GM19463 (cell line): ENCODE measurements at regions not wholly inside any gene's neighbourhood (a gene's known extent, or its start where the extent isn't known, plus 50 kb on each side); places are given as distances from the start of the nearest gene placed in this dataset.

Experiments
- ATAC-seq: cut with Tn5 transposase; IDR thresholded peaks from one replicate; pipeline ENCODE4 v1.9.1; 2021; ENCODE audit warnings: mild to moderate bottlenecking, moderate library complexity; ENCODE audit not compliant: unreplicated experiment

- no peak for ATAC-seq
Observed at GRCh38 chr1:244254467-244254866, 197.2 kb downstream of the ADSS2 start.

- ATAC-seq = no peak
Observed at GRCh38 chr1:244255426-244255965, 196.2 kb downstream of the ADSS2 start.

GRCh38 chr1:244256086-244256676 lies 195.5 kb downstream of the ADSS2 start:
- no peak for ATAC-seq

- no peak for ATAC-seq
Observed at GRCh38 chr1:244264163-244264562, 187.5 kb downstream of the ADSS2 start.

- ATAC-seq = no peak
Observed at GRCh38 chr1:244265507-244265906, 186.2 kb downstream of the ADSS2 start.

DNA sequence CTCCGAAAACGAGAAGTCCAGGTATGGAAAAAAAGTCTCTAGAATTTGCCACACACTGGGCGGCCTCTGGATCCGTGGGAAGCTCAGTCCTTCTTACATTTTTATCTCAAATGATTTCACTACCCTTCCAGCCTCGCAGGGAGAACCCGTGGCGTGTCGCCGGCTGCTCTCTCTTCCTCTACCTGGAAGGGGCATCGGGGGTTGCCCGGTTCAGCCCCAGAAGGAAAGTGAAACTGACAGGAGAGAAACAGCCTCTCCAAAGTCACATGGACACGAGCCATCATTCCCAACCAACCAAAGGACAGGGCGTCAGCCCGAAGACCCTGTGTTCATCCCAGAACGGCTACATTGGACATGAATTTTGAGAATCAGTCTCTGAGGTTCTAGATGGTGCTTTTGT lies 182.5 kb downstream of the ADSS2 start:
- no peak for ATAC-seq

- no peak for ATAC-seq
Observed at GRCh38 chr1:244271004-244271403, 180.7 kb downstream of the ADSS2 start.

- no peak for ATAC-seq
Observed at GRCh38 chr1:244271691-244272308, 179.9 kb downstream of the ADSS2 start.

GRCh38 chr1:244272471-244273261 lies 179.0 kb downstream of the ADSS2 start:
- peak; percentile 66 for ATAC-seq

DNA sequence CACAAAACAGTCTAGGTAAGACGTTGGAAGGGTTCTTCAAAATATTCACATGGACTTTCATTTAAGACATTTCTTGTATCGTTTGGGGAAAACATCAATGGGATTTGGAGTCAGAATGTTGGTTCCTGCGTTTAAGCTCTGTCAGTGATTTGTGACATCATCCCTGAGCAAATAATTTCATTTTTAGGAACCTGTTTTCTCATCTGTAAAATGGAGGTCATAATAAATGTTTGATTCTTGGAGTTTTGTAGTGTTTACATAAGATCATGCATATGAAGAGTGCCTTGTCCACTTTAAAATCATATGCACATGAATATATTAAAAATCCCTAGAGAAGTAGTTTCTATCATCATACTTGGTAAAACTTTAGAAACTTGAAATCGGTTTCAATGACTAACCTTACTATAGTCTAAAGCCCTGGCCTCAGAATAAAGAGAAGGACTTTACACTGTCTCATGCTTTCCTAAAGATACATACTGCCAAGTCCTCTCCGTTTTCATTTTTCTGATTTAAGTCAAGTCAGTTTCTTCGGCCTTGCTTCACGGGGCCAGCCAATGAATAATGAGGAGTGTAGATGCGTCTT lies 178.4 kb downstream of the ADSS2 start:
- ATAC-seq = no peak

DNA sequence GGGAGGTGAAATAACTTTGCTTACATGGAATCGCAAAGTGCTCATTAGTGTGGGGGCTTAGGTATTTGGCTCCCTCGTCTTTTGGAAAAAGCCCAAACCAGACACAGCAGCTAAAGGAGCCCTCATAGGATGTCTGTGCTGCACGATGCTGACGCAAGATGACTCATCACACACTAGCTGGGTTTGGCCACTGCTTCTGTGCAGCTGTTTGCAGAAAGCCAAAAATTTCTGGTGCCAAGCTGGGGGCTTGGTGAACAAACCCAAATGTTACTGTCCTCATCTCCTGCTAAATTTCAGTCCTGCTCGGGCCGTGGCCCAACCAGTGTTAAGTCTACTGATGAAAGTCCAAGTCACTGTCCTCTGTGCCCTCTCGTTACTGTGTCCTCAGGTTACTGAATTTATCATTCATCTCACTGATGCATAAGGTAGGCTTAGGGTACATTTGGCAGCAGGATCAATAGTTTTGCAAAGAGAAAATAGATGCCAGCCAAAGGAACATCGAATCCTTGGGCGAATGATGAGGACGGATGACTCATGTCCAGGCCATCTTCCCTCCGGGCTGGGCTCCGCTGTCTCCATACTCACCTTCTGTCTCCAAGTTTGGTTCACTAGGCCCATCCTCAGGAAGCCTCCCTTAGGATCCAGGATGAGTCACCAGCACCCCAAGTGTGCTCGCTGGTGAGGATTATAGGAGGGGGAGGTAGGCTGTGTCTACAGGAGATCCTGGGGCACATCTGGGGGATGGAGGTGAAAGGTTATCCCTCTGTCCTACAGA lies 177.7 kb downstream of the ADSS2 start:
- no peak for ATAC-seq

GRCh38 chr1:244276646-244277045 lies 175.1 kb downstream of the ADSS2 start:
- ATAC-seq = no peak

- ATAC-seq = no peak
Observed at GRCh38 chr1:244280201-244280600, 171.5 kb downstream of the ADSS2 start.

DNA sequence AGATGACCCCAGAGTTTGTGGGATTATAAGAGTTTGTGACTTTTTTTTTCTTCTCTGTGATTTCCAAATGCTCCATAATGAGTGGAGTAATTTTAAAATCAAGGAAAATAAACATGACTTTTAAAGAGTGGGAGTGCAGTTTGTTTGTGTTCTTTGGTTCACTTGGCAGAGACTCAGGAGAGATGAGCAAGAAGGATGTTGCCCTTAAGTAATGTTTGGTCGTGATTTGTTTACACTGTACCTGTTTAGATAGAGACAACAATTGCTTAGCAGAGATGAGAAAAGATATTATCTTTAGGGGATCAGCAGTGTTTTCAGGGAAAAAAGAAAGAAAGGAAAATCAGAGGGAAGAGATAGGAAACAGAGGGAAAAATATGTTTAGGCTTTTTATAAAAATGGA lies 170.8 kb downstream of the ADSS2 start:
- ATAC-seq = no peak

- ATAC-seq = no peak
Observed at GRCh38 chr1:244283772-244284171, 167.9 kb downstream of the ADSS2 start.

- no peak for ATAC-seq
Observed at GRCh38 chr1:244284641-244285156, 167.0 kb downstream of the ADSS2 start.

DNA sequence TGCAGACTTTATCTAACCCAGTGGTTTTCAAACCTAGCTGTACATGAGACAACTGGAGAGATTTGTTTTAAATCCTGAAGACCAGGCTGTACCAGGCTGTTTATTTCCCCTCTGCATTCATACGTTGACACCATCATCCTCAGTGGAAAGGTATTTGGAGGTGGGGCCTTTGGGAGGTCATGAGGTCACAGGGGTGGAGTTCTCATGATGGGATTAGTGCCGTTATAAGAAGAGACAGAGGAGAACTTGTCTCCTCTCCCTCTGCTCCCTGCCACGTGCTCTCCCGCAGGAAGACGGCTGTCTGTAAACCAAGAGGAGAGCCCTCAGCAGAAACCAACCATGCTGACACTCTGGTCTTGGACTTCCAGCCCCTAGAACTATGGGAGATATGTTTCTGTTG lies 165.4 kb downstream of the ADSS2 start:
- no peak for ATAC-seq

DNA sequence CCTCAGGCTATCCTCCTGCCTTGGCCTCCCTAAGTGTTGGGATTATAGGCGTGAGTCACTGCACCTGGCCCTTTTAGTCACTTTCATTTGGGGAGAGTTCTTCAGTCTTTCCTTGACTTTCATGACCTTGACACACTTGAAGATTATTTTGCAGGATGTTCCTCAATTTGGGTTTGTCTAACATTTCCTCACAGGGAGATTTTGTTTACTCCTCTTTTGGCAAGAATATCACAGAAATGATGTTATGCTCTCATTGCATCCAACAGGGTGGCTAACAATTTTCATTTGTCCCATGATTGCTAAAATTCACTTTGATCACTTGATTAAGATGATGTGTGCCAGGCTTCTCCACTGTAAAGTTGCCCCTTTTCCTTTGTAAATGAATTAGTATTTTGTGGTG lies 164.0 kb downstream of the ADSS2 start:
- no peak for ATAC-seq

DNA sequence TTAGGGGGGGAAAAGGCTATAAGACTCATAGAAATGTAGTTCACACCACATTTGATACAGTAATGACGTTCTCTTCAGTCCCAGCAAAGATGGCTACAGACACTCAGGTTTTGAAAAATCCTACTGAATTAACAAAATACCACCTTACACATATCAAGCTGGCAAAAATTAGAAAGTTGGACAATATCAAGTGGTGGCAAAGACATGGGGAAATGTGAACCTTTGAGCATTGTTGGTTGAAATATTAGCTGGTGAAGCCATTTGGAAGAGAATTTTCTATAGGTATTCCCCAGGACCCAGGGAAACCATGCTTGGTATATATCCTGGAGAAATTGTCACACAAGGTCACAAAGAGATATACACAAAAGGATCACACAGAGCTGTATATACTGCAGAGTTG lies 163.0 kb downstream of the ADSS2 start:
- no peak for ATAC-seq

DNA sequence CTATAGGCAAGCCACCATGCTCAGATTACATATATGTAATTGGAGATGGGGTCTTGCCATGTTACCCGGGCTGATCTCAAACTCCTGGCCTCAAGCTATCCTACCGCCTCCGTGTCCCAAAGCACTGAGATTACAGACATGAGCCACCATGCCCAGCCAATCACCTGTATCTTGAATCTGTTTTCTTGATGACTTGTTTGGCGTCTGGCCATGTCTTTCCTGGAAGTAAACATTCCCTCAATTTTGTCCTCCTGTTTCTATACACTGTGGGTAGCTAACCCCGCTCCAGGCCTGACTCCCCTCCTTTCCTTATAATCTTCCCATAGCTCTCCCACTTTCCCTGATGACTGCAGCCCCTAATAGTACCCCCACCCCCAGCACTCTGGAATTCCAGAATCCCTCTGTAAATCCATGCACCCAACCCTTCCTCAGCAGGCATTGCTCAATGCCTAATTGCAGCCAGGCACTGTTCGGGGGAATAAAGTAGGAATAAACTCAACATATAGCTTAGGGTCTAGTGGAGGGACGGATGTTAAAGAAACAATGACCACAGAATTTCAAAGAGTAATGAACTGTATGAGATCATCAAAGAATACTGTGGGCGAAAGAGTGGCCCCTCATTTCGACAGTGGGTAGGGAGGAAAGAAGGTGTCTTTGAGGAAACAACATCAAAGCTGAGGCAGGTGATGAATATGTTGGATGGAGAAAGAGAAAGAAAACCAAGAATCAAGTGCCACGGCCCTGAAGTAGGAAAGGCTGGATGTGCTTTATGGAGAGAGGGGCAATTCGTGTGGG lies 161.5 kb downstream of the ADSS2 start:
- ATAC-seq = no peak
